Activated gamma-delta T cell treated with Interleukin-2 at 50 U/mL for 16 hours (primary cell): ENCODE measurements at regions not wholly inside any gene's neighbourhood (a gene's known extent, or its start where the extent isn't known, plus 50 kb on each side); places are given as distances from the start of the nearest gene placed in this dataset.

ENCODE experiments used
- DNase-seq: peaks from one replicate; pipeline ENCODE4 v3.0.0-alpha.2; 2020

- no peak for DNase-seq
Measured at GRCh38 chr22:47604563-47604962, 842.1 kb downstream of the TBC1D22A start.

- DNase-seq, result no peak
Measured at GRCh38 chr22:47602732-47603131, 840.3 kb downstream of the TBC1D22A start.

- no peak for DNase-seq
Measured at GRCh38 chr22:47601666-47602065, 839.2 kb downstream of the TBC1D22A start.

- DNase-seq, result no peak
Measured at GRCh38 chr22:47600791-47601625, 838.6 kb downstream of the TBC1D22A start.

GRCh38 chr22:47600281-47600680 lies 837.8 kb downstream of the TBC1D22A start:
- DNase-seq, result no peak

GRCh38 chr22:47599753-47600152 lies 837.3 kb downstream of the TBC1D22A start:
- DNase-seq, result no peak

GRCh38 chr22:47598864-47599263 lies 836.4 kb downstream of the TBC1D22A start:
- DNase-seq, result no peak

- no peak for DNase-seq
Measured at GRCh38 chr22:47597041-47597440, 834.6 kb downstream of the TBC1D22A start.

- DNase-seq, result no peak
Measured at GRCh38 chr22:47596176-47596690, 833.8 kb downstream of the TBC1D22A start.

GRCh38 chr22:47594836-47595521 lies 832.5 kb downstream of the TBC1D22A start:
- DNase-seq, result no peak

GRCh38 chr22:47593911-47594311 lies 831.5 kb downstream of the TBC1D22A start:
- DNase-seq, result no peak

GRCh38 chr22:47593291-47593690 lies 830.8 kb downstream of the TBC1D22A start:
- no peak for DNase-seq

GRCh38 chr22:47592791-47593190 lies 830.3 kb downstream of the TBC1D22A start:
- DNase-seq, result no peak

GRCh38 chr22:47591709-47592108 lies 829.3 kb downstream of the TBC1D22A start:
- no peak for DNase-seq

GRCh38 chr22:47591016-47591415 lies 828.6 kb downstream of the TBC1D22A start:
- no peak for DNase-seq

- DNase-seq, result no peak
Measured at GRCh38 chr22:47589271-47590250, 827.1 kb downstream of the TBC1D22A start.

- no peak for DNase-seq
Measured at GRCh38 chr22:47588578-47588960, 826.1 kb downstream of the TBC1D22A start.

- DNase-seq, result no peak
Measured at GRCh38 chr22:47587861-47588577, 825.6 kb downstream of the TBC1D22A start.

GRCh38 chr22:47587361-47587760 lies 824.9 kb downstream of the TBC1D22A start:
- no peak for DNase-seq

- DNase-seq, result no peak
Measured at GRCh38 chr22:47586946-47587345, 824.5 kb downstream of the TBC1D22A start.

GRCh38 chr22:47586038-47586437 lies 823.6 kb downstream of the TBC1D22A start:
- DNase-seq, result no peak

- DNase-seq, result no peak
Measured at GRCh38 chr22:47583959-47584562, 821.6 kb downstream of the TBC1D22A start.
